ENCODE measurements at regions not wholly inside any gene's neighbourhood (a gene's known extent, or its start where the extent isn't known, plus 50 kb on each side); places are given as distances from the start of the nearest gene placed in this dataset.

- intact Hi-C loops (cut with micrococcal nuclease) = no loop called here
- Histone ChIP-seq H3K4me2 (ENCODE audit: low read length) (no peak overlapping the region), H2AFZ (ENCODE audit: low read depth, low read length, poor library complexity, severe bottlenecking) (no peak overlapping the region)
Measured at GRCh38 chr3:39631136-39631535, 163.7 kb downstream of the MOBP start.

More at GRCh38 chr3:39631136-39631535, 163.7 kb downstream of the MOBP start:
- ChIA-PET POLR2A (no interaction called here), RAD21 (ENCODE audit: low non-redundant PET in 1 of 2, low total read pairs in 2 of 2, uncharacterized antibody in 2 of 2, unreplicated experiment in 2 of 2) (no interaction called here), CTCF (no interaction called here)
- no peak overlapping the region for H3K27ac ChIP-seq (ENCODE audit: low read depth, low read length)
- no peak for TF ChIP-seq ELF1 (IDR thresholded peaks at IDR 0.05; ENCODE audit: borderline replicate concordance, low read depth)
- TF ChIP-seq POLR2AphosphoS5 (IDR thresholded peaks at IDR 0.05; ENCODE audit: low read depth, low read length) = no peak
- no peak for TF ChIP-seq SIN3A (IDR thresholded peaks at IDR 0.05; ENCODE audit: low read depth)
- TF ChIP-seq EZH2phosphoT487 (IDR thresholded peaks at IDR 0.05; ENCODE audit: borderline replicate concordance) = no peak
- TF ChIP-seq, protein P1, sequence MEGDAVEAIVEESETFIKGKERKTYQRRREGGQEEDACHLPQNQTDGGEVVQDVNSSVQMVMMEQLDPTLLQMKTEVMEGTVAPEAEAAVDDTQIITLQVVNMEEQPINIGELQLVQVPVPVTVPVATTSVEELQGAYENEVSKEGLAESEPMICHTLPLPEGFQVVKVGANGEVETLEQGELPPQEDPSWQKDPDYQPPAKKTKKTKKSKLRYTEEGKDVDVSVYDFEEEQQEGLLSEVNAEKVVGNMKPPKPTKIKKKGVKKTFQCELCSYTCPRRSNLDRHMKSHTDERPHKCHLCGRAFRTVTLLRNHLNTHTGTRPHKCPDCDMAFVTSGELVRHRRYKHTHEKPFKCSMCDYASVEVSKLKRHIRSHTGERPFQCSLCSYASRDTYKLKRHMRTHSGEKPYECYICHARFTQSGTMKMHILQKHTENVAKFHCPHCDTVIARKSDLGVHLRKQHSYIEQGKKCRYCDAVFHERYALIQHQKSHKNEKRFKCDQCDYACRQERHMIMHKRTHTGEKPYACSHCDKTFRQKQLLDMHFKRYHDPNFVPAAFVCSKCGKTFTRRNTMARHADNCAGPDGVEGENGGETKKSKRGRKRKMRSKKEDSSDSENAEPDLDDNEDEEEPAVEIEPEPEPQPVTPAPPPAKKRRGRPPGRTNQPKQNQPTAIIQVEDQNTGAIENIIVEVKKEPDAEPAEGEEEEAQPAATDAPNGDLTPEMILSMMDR (IDR thresholded peaks at IDR 0.05 in 2 of 3, conservative IDR thresholded peaks at IDR 0.05 in 1 of 3; ENCODE audit: borderline replicate concordance in 1 of 3, insufficient read depth in 1 of 3, low read depth in 2 of 3, low read length in 2 of 3) = no peak
- no peak for TF ChIP-seq JUND (IDR thresholded peaks at IDR 0.05)
- TF ChIP-seq TCF7L2 (IDR thresholded peaks at IDR 0.05; ENCODE audit: borderline replicate concordance, extremely low read depth, insufficient read depth, insufficient read length) = no peak
- no peak for TF ChIP-seq RAD21 (IDR thresholded peaks at IDR 0.05; ENCODE audit: low read depth)
- no peak for TF ChIP-seq ZNF274 (IDR thresholded peaks at IDR 0.05; ENCODE audit: low read depth, low read length)
- no peak for TF ChIP-seq ZBTB33 (IDR thresholded peaks at IDR 0.05; ENCODE audit: extremely low read depth, insufficient replicate concordance, low read length)
- TF ChIP-seq POLR2A (IDR thresholded peaks at IDR 0.05; ENCODE audit: borderline replicate concordance, extremely low read depth, insufficient read depth, insufficient read length) = no peak
- no peak for TF ChIP-seq CEBPB (IDR thresholded peaks at IDR 0.05; ENCODE audit: low read depth)
- no peak for TF ChIP-seq EZH2 (IDR thresholded peaks at IDR 0.05)
- no peak for TF ChIP-seq SP1 (IDR thresholded peaks at IDR 0.05; ENCODE audit: low read depth)
- TF ChIP-seq ATF3 (IDR thresholded peaks at IDR 0.05) = no peak
- TF ChIP-seq YY1 (IDR thresholded peaks at IDR 0.05; ENCODE audit: extremely low read depth, insufficient replicate concordance, low read depth, low read length) = no peak
- TF ChIP-seq REST (IDR thresholded peaks at IDR 0.05; ENCODE audit: low read depth) = no peak
- H3K27me3 ChIP-seq (ENCODE audit: insufficient read depth, low read length) = no peaks in the 10 kb centered on the region
- BruUV-seq (replicated peaks) = no TSS peak
- no peaks in the 10 kb centered on the region for H4K20me1 ChIP-seq (ENCODE audit: insufficient read depth)
- H3K9ac ChIP-seq (ENCODE audit: low read length) = no peak overlapping the region
- H3K79me2 ChIP-seq (ENCODE audit: insufficient read depth, low read length) = no peaks in the 10 kb centered on the region
- DNase-seq (ENCODE audit: low read depth, low spot score) = no peak
- H3K36me3 ChIP-seq (ENCODE audit: control insufficient read depth in 1 of 2, insufficient read depth in 2 of 2, low read length in 2 of 2) = no peaks in the 10 kb centered on the region
- no peaks in the 10 kb centered on the region for H3K9me3 ChIP-seq (ENCODE audit: control insufficient read depth in 1 of 2, insufficient read depth in 1 of 2, low read depth in 1 of 2, low read length in 2 of 2)
- ATAC-seq = no peak
- no peak overlapping the region for H3K4me3 ChIP-seq (replicated peaks in 1 of 2; ENCODE audit: low read depth in 1 of 2, low read length in 2 of 2)
- H3K9me2 ChIP-seq (ENCODE audit: insufficient read depth) = no peaks in the 10 kb centered on the region
- no peaks in the 10 kb centered on the region for H3K4me1 ChIP-seq (ENCODE audit: control insufficient read depth in 1 of 2, insufficient read depth in 2 of 2, low read length in 2 of 2)

Data from HCT116 (cell line).